RWPE1 (cell line): ENCODE measurements at regions not wholly inside any gene's neighbourhood (a gene's known extent, or its start where the extent isn't known, plus 50 kb on each side); places are given as distances from the start of the nearest gene placed in this dataset.

Source experiments
- CTCF ChIA-PET: fragments of 350-600 bp; sonication (Branson Sonifier 250); formaldehyde crosslinking; extraction: SDS; loops from one replicate; lab custom pipeline; 2021; lab: Yijun Ruan, JAX
- POLR2A ChIA-PET: fragments of 400-600 bp; formaldehyde crosslinking; extraction: SDS; loops from one replicate; lab custom pipeline; 2020; ENCODE audit warnings: antibody characterized with exemption; ENCODE audit not compliant: low non-redundant PET; lab: Yijun Ruan, JAX
- DNase-seq: peaks from one replicate; pipeline ENCODE4 v3.0.0; 2012; ENCODE audit warnings: low spot score
- H3K27ac ChIP-seq: fragments of 450-650 bp; 2 replicates; pipeline ENCODE4 v1.5.1; 2017
- CTCF ChIP-seq: fragments of 450-650 bp; conservative IDR thresholded peaks from 2 replicates; pipeline ENCODE4 v1.5.1; 2017; ENCODE audit warnings: low read depth, mild to moderate bottlenecking

- peak overlapping the region; percentile 63 for H3K27ac ChIP-seq
- CTCF ChIA-PET: no interaction called here
- POLR2A ChIA-PET: no interaction called here
These were observed 106.0 kb upstream of the SLC44A3 start for GRCh38 chr1:94714152-94714551.

DNA sequence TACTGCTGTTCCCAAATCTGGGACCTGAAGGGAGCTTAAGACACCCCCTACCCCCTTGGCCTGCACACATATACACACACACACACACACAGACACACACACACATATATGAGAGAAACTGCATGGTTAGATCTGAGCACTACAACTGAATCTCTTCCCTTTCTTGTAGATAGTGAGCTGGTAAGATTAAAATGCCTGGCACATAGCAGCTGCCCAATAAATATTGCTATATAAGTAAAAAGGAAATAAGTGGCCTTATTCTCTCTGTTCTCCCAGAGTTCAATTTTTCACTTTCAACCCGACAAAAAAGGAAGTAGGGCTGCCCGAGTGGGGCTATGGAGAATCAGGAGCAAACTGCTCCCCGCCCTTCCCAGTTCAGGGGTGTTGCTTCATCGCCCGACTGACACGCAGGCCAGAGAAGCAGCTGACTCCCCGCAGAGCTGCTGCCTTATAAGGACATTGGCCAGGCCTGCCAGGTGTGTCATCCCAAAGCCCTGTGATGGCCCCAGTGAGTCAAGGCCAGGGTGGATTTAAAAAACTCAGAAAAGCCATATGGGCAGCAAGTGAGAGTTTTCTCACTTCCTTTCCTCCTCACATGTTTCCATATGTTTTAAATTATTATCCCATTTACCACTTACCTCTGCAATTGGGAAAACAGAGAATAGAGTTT is 106.5 kb upstream of the SLC44A3 start:
- CTCF ChIA-PET: interaction anchor here (0.5 to 0.6 kb wide), 2 partner anchors 92 to 200 kb away, joined by 3 read pairs; no protein-coding TSS in a partner anchor
- no peak for TF ChIP-seq CTCF
- H3K27ac ChIP-seq: peak overlapping the region; percentile 63
- POLR2A ChIA-PET: no interaction called here
- DNase-seq: peak; percentile 94

More at GRCh38 chr1:94714152-94714551, 106.0 kb upstream of the SLC44A3 start:
- TF ChIP-seq CTCF: no peak
- no peak for DNase-seq

DNA sequence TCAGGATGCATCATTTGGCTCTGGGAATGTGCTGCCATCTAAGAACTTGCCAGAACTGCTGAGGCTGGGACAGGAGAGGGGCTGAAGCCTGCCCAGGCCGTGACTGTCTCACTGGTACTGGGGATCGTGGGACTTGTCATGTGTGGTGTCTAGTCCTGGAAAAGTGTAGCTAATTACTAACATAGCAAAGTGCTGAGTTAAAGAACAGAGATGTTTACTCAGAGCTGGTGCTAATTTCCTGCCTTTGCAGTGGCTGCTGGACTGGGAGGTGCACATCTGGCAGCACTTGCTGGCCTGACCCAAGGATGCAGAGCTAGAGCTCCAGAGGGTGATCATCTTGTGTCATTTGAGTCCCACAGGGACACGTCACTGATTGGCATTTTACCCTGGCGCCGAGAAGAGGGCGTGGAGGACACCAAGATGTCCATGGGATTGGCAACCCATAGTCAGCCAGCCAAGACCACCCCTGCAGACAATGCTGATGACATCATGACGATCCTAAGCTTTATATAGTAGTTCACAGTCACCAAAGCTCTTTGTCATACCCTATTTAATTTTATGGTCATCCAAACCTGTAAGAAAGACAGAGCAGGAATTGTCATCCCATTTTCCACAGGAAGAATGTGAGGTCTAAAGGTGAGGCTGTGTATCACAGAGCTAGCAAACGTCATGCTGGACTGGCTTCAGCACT is 110.1 kb upstream of the SLC44A3 start:
- no peak for TF ChIP-seq CTCF
- DNase-seq: no peak
- ChIA-PET POLR2A (interaction anchor here (0.6 kb wide), 1 partner anchor 14 kb away, joined by 3 read pairs; no protein-coding TSS in a partner anchor), CTCF (no interaction called here)
- H3K27ac ChIP-seq: peak overlapping the region; percentile 47; the same call in 1 of the 2 replicates

GRCh38 chr1:94708811-94709210 is 111.3 kb upstream of the SLC44A3 start:
- ChIA-PET POLR2A (no interaction called here), CTCF (interaction anchor here (0.8 kb wide), 1 partner anchor 77 kb away, joined by 4 read pairs; no protein-coding TSS in a partner anchor)
- DNase-seq: no peak
- TF ChIP-seq CTCF: no peak
- peak overlapping the region; percentile 76 for H3K27ac ChIP-seq

- ChIA-PET POLR2A (no interaction called here), CTCF (interaction anchor here (0.8 kb wide), 1 partner anchor 77 kb away, joined by 4 read pairs; no protein-coding TSS in a partner anchor)
- DNase-seq: no peak
- no peak for TF ChIP-seq CTCF
- peak overlapping the region; percentile 76 for H3K27ac ChIP-seq
These were observed 111.9 kb upstream of the SLC44A3 start for GRCh38 chr1:94708299-94708685.

DNA sequence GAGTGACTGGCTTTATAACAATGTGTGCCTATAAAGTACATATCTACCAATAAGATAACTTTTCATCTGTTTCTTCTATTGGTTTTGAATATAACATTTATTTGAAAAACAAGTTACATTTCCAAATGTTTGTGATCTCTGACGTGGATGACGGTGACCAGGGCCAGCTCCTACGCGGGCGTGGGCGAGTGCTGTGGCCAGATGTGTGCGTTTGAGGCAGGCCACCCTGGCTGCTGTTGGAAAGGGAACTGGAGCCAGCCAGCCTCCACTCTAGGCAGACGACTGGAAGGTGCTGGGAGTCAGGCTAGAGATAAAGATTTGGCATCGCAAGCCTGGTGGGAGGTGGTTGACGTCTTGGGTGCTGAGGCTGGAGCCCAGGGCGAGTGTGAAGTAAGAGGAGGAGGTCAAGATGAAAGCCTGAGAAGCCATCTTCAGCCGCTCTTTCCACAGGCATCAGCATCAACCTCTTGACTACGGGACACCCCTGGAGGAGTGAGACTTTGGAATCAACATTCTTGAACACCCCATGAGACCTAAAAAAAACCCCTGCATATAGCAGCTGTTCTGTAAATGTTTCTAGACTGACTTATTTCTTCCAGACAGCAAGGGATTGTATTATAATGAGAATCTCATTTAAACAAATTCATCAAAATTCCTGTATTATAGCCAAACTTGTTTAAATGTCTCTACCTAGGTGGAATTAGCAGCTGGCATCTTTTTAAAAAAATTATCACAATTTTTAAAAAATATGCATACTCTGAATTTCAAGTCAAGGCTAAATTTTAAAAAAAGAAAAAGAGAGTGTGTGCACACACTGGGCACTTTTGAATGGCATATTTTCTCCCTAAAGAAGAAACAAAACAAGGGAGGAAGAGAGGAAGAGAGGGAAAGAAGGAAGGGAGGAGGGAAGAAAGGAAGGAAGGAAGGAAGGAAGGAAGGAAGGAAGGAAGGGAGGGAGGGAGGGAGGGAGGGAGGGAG is 112.5 kb upstream of the SLC44A3 start:
- no peak for TF ChIP-seq CTCF
- ChIA-PET CTCF (interaction anchor here (0.6 kb wide), 1 partner anchor 705 kb away, joined by 4 read pairs; no protein-coding TSS in a partner anchor), POLR2A (no interaction called here)
- no peak overlapping the region for H3K27ac ChIP-seq
- no peak for DNase-seq
